K562 (cell line): ENCODE measurements at regions not wholly inside any gene's neighbourhood (a gene's known extent, or its start where the extent isn't known, plus 50 kb on each side); places are given as distances from the start of the nearest gene placed in this dataset.

Source experiments
- ATAC-seq: fragments of 200-7000 bp; cut with Tn5 transposase; 3 replicates; pipeline ENCODE4 v1.9.1; 2020; ENCODE audit warnings: moderate library complexity
- BruUV-seq: library from RNA; stranded (reverse); fragments of 400-500 nt; replicated peaks from 2 replicates; lab custom pipeline; 2021; lab: Mats Ljungman, UMichigan
- CTCF ChIA-PET: fragments of 300-600 bp; formaldehyde crosslinking; extraction: SDS; loops from one replicate; lab custom pipeline; 2021; ENCODE audit warnings: low intra/inter-chr PET ratio; lab: Yijun Ruan, JAX
- POLR2A ChIA-PET: fragments of 300-600, 350-650 bp; sonication (Branson Sonifier 250); formaldehyde crosslinking; extraction: SDS; loops from one replicate; lab custom pipeline; 2021; ENCODE audit warnings: antibody characterized with exemption, inconsistent platforms; lab: Yijun Ruan, JAX
- DNase-seq, 4 experiments: peaks; one replicate each; pipeline versions ENCODE4 v3.0.0 to v3.0.0-alpha.2; 2011 to 2018; ENCODE audit warnings: low spot score in 3 of 4, mixed read lengths in 3 of 4; ENCODE audit errors: extremely low read depth in 1 of 4
- FAIRE-seq: peaks from 2 replicates; lab custom pipeline; 2011; peaks lifted over from hg19 to GRCh38; lab: Jason Lieb, UNC
- H2AFZ ChIP-seq: 2 replicates; pipeline ENCODE4 v1.6.0; 2011; ENCODE audit warnings: low read depth, low read length, control low read depth, inconsistent platforms
- H3K27ac ChIP-seq: fragments of 200-600 bp; 3 replicates; pipeline ENCODE4 v1.8.0; 2011; ENCODE audit warnings: low read depth, mild to moderate bottlenecking, control low read depth, inconsistent platforms, low read length, moderate library complexity, mixed read lengths; ENCODE audit errors: extremely low read depth
- H3K27me3 ChIP-seq, 2 experiments: fragments of 300-600 bp in 1 of 2; 2 replicates in 1 of 2; 3 replicates in 1 of 2; pipeline versions ENCODE4 v1.6.0 to v1.8.0; 2011; ENCODE audit warnings: inconsistent platforms in 2 of 2, low read length in 2 of 2, mild to moderate bottlenecking in 1 of 2, mixed read lengths in 1 of 2, moderate library complexity in 1 of 2; ENCODE audit not compliant: control insufficient read depth in 2 of 2, insufficient read depth in 2 of 2
- H3K36me3 ChIP-seq: fragments of 300-600 bp; 3 replicates; pipeline ENCODE4 v1.8.0; 2011; ENCODE audit warnings: mild to moderate bottlenecking, low read length, inconsistent platforms; ENCODE audit not compliant: control insufficient read depth, insufficient read depth
- H3K4me1 ChIP-seq, 2 experiments: fragments of 200-600 bp in 1 of 2; replicated peaks in 1 of 2; 2 replicates in 1 of 2; 3 replicates in 1 of 2; pipeline versions ENCODE4 v1.5.1 to v1.8.0; 2011; ENCODE audit warnings: inconsistent platforms in 2 of 2, low read length in 2 of 2, mild to moderate bottlenecking in 1 of 2, mixed read lengths in 1 of 2, moderate library complexity in 1 of 2; ENCODE audit not compliant: control insufficient read depth in 2 of 2, insufficient read depth in 2 of 2
- H3K4me2 ChIP-seq: 2 replicates; pipeline ENCODE4 v1.6.1; 2011; ENCODE audit warnings: low read length, control low read depth, inconsistent platforms, mixed read lengths; ENCODE audit not compliant: insufficient read depth
- H3K4me3 ChIP-seq: fragments of 200-600 bp; sonication (generic), shearing (Covaris generic); 2 replicates; pipeline ENCODE4 v1.5.1; 2016; ENCODE audit warnings: control low read depth, inconsistent platforms
- H3K79me2 ChIP-seq: fragments of 200-600 bp; 3 replicates; pipeline ENCODE4 v1.8.0; 2011; ENCODE audit warnings: low read length, inconsistent platforms; ENCODE audit not compliant: control insufficient read depth, insufficient read depth
- H3K9ac ChIP-seq, 2 experiments: 2 replicates each; pipeline versions ENCODE4 v1.6.0 to v1.6.1; 2011; ENCODE audit warnings: low read depth in 2 of 2, low read length in 2 of 2, control low read depth in 1 of 2, inconsistent platforms in 1 of 2, mild to moderate bottlenecking in 1 of 2, mixed read lengths in 1 of 2; ENCODE audit not compliant: insufficient read depth in 1 of 2
- H3K9me1 ChIP-seq: one replicate; pipeline ENCODE4 v1.6.0; 2011; ENCODE audit warnings: inconsistent platforms, mild to moderate bottlenecking, low read length, moderate library complexity; ENCODE audit not compliant: control insufficient read depth, insufficient read depth
- H3K9me3 ChIP-seq: replicated peaks from 2 replicates; pipeline ENCODE4 v1.5.1; 2011; ENCODE audit warnings: low read depth, low read length, inconsistent platforms; ENCODE audit not compliant: control insufficient read depth, insufficient read depth
- H4K20me1 ChIP-seq: replicated peaks from 2 replicates; pipeline ENCODE4 v1.6.1; 2011; ENCODE audit warnings: low read length, inconsistent platforms, mixed read lengths; ENCODE audit not compliant: control insufficient read depth, insufficient read depth
- ETV6 ChIP-seq, 3 experiments: fragments of 150-350 bp in 1 of 3; sonication (generic) in 1 of 3; formaldehyde crosslinking in 1 of 3; IDR thresholded peaks; 2 replicates each; pipeline versions ENCODE4 v1.6.1 to v1.8.0; 2014 to 2022; ENCODE audit warnings: borderline replicate concordance in 2 of 3, low read depth in 2 of 3, antibody characterized with exemption in 1 of 3, low read length in 1 of 3, mild to moderate bottlenecking in 1 of 3, missing genetic modification reagents in 1 of 3
- HMGN3 ChIP-seq: IDR thresholded peaks from 2 replicates; pipeline ENCODE4 v1.6.1; 2011; ENCODE audit warnings: borderline replicate concordance, low read depth, mild to moderate bottlenecking, mixed read lengths, low read length; ENCODE audit not compliant: insufficient read length; ENCODE audit errors: extremely low read depth
- MED1 ChIP-seq: sonication (generic); formaldehyde crosslinking; IDR thresholded peaks from 2 replicates; pipeline ENCODE4 v1.8.1; 2023; ENCODE audit warnings: missing genetic modification reagents, borderline replicate concordance
- MYBL2 ChIP-seq, 2 experiments: fragments of 450-650 bp in 1 of 2; sonication (generic) in 1 of 2; formaldehyde crosslinking in 1 of 2; IDR thresholded peaks; 2 replicates each; pipeline versions ENCODE4 v1.6.1 to v1.8.1; 2017 to 2022; ENCODE audit warnings: borderline replicate concordance in 1 of 2, inconsistent platforms in 1 of 2, low read depth in 1 of 2, mild to moderate bottlenecking in 1 of 2, missing genetic modification reagents in 1 of 2, moderate library complexity in 1 of 2
- NEUROD1 ChIP-seq: fragments of 150-350 bp; IDR thresholded peaks from 2 replicates; pipeline ENCODE4 v1.6.1; 2014; ENCODE audit warnings: borderline replicate concordance, low read length, low read depth; ENCODE audit not compliant: partially characterized antibody
- NFIC ChIP-seq: fragments of 450-650 bp; IDR thresholded peaks from 2 replicates; pipeline ENCODE4 v1.6.1; 2017; ENCODE audit warnings: mild to moderate bottlenecking, inconsistent platforms
- NR3C1 ChIP-seq: sonication (generic); formaldehyde crosslinking; IDR thresholded peaks from 2 replicates; pipeline ENCODE4 v1.8.1; 2022; ENCODE audit warnings: missing genetic modification reagents
- PCBP1 ChIP-seq: fragments of 200-400 bp; formaldehyde crosslinking; IDR thresholded peaks from 2 replicates; pipeline ENCODE4 v1.6.1; 2018; ENCODE audit warnings: mild to moderate bottlenecking, low read depth, low read length; ENCODE audit not compliant: poor library complexity, severe bottlenecking
- PML ChIP-seq: IDR thresholded peaks from 2 replicates; pipeline ENCODE4 v1.6.1; 2012; ENCODE audit warnings: low read length, inconsistent platforms
- SRSF3 ChIP-seq: fragments of 200-400 bp; formaldehyde crosslinking; IDR thresholded peaks from 2 replicates; pipeline ENCODE4 v1.6.1; 2016; ENCODE audit warnings: mild to moderate bottlenecking, low read length, moderate library complexity; ENCODE audit not compliant: insufficient read depth
- STAG1 ChIP-seq: sonication (generic); formaldehyde crosslinking; IDR thresholded peaks from 2 replicates; pipeline ENCODE4 v1.5.0; 2020; ENCODE audit warnings: missing genetic modification reagents, borderline replicate concordance
- TCF7 ChIP-seq: sonication (generic); IDR thresholded peaks from 2 replicates; pipeline ENCODE4 v1.6.1; 2016; ENCODE audit warnings: antibody characterized with exemption, borderline replicate concordance
- ZNF133 ChIP-seq: fragments of 250-450 bp; sonication (Bioruptor Pico); IDR thresholded peaks from 2 replicates; pipeline ENCODE4 v1.4.0; 2020; ENCODE audit warnings: mild to moderate bottlenecking
- WGBS: fragments of 100-300 bp; shearing (Covaris generic); methylation state at CpG from one replicate; pipeline ENCODE4 v1.1.6; 2016; ENCODE audit warnings: low coverage, mixed read lengths; ENCODE audit not compliant: insufficient coverage; ENCODE audit errors: missing lambda C conversion rate; 5-methylcytosine and 5-hydroxymethylcytosine counted together
- in situ Hi-C: fragments of 300-500 bp; cut with MboI; formaldehyde crosslinking; loops from 4 replicates; pipeline ENCODE4 v1.15.0; 2018; ENCODE audit warnings: inconsistent platforms, mixed read lengths
- intact Hi-C: fragments of 100-400 bp; cut with micrococcal nuclease; formaldehyde crosslinking; loops from 2 replicates; pipeline ENCODE4 v1.14.2; 2022
- TF ChIP-seq, protein P1 (sequence below): fragments of 450-650 bp; formaldehyde crosslinking; IDR thresholded peaks from 2 replicates; pipeline ENCODE4 v1.4.0; 2022; ENCODE audit warnings: mild to moderate bottlenecking, moderate library complexity
- TF ChIP-seq, protein P2 (sequence below): fragments of 450-650 bp; formaldehyde crosslinking; IDR thresholded peaks from 2 replicates; pipeline ENCODE4 v1.4.0; 2022; ENCODE audit warnings: missing genetic modification characterization
- TF ChIP-seq, protein P3 (sequence below): fragments of 250-450 bp; sonication (Bioruptor Pico); IDR thresholded peaks from 2 replicates; pipeline ENCODE4 v1.8.0; 2022; ENCODE audit warnings: inconsistent platforms

DNA sequence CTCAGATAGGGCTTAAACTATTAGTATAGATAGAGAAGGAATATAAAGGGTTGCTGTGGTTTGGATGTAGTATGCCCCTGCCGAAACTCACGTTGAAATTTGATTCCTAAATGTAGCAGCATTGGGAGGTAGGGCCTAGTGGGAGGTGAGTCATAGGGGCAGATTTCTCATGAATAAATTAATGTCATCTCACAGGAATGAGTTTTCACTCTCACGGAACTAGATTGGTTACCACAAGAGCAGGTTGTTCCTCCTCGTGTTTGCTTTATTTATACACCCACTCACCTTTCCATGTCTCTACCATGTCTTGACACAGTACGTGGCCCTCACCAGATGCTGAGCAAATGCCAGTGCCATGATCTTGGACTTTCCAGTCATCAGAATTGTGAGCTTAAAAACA, 218.2 kb downstream of the RBM43 start (continued):
- no peak for TF ChIP-seq MED1 (CRISPR knock-in tag)

DNA sequence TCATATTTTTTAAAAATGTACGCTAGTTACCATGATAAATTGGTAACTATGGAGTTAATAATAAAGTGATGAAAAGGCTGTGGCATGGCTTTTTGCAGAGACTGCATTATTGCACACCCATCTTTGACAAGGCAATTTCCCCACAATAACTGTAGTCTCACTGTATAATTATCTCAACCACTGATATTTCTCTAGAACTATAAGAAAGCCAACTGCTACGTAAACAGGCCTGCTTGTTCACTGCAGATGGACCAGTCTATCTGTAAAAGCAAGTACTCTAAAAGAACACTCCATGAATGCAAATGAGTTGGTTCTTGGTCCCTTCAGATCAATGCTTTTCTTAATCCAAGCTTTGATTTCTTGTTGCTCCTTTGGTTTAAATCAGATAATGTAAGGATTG, 218.7 kb downstream of the RBM43 start:
- WGBS: 2% methylated on average over 2 of the region's 2 CpGs
- no peak for ATAC-seq
- Histone ChIP-seq H3K9me1 (no peaks in the 10 kb centered on the region), H3K79me2 (no peaks in the 10 kb centered on the region), H3K27ac (no peak overlapping the region), H3K27me3 (no peaks in the 10 kb centered on the region), H3K4me1 (no peaks in the 10 kb centered on the region), H3K4me2 (no peak overlapping the region), H3K9me3 (no peaks in the 10 kb centered on the region), H3K36me3 (no peaks in the 10 kb centered on the region), H3K9ac (no peak overlapping the region), H3K4me3 (no peak overlapping the region), H2AFZ (no peak overlapping the region), H4K20me1 (no peaks in the 10 kb centered on the region)
- TF ChIP-seq TCF7: no peak
- no peak for TF ChIP-seq ETV6 (IDR thresholded peaks at IDR 0.05; ENCODE audit: borderline replicate concordance in 1 of 2, low read depth in 2 of 2, low read length in 1 of 2)
- no peak for TF ChIP-seq ETV6 (CRISPR knock-in tag; IDR thresholded peaks at IDR 0.05; ENCODE audit: borderline replicate concordance)
- TF ChIP-seq PML: no peak
- TF ChIP-seq, protein P1, sequence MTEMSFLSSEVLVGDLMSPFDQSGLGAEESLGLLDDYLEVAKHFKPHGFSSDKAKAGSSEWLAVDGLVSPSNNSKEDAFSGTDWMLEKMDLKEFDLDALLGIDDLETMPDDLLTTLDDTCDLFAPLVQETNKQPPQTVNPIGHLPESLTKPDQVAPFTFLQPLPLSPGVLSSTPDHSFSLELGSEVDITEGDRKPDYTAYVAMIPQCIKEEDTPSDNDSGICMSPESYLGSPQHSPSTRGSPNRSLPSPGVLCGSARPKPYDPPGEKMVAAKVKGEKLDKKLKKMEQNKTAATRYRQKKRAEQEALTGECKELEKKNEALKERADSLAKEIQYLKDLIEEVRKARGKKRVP (CRISPR knock-in tag): no peak
- no peak for TF ChIP-seq NR3C1 (CRISPR knock-in tag)
- TF ChIP-seq HMGN3: no peak
- TF ChIP-seq STAG1 (CRISPR knock-in tag): no peak
- TF ChIP-seq, protein P2, sequence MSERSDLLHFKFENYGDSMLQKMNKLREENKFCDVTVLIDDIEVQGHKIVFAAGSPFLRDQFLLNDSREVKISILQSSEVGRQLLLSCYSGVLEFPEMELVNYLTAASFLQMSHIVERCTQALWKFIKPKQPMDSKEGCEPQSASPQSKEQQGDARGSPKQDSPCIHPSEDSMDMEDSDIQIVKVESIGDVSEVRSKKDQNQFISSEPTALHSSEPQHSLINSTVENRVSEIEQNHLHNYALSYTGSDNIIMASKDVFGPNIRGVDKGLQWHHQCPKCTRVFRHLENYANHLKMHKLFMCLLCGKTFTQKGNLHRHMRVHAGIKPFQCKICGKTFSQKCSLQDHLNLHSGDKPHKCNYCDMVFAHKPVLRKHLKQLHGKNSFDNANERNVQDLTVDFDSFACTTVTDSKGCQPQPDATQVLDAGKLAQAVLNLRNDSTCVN (CRISPR knock-in tag): no peak
- TF ChIP-seq MYBL2 (IDR thresholded peaks at IDR 0.05; ENCODE audit: low read depth): no peak
- TF ChIP-seq MYBL2 (CRISPR knock-in tag; IDR thresholded peaks at IDR 0.05; ENCODE audit: borderline replicate concordance): no peak
- no peak for TF ChIP-seq NEUROD1
- TF ChIP-seq NFIC: no peak
- TF ChIP-seq, protein P3, sequence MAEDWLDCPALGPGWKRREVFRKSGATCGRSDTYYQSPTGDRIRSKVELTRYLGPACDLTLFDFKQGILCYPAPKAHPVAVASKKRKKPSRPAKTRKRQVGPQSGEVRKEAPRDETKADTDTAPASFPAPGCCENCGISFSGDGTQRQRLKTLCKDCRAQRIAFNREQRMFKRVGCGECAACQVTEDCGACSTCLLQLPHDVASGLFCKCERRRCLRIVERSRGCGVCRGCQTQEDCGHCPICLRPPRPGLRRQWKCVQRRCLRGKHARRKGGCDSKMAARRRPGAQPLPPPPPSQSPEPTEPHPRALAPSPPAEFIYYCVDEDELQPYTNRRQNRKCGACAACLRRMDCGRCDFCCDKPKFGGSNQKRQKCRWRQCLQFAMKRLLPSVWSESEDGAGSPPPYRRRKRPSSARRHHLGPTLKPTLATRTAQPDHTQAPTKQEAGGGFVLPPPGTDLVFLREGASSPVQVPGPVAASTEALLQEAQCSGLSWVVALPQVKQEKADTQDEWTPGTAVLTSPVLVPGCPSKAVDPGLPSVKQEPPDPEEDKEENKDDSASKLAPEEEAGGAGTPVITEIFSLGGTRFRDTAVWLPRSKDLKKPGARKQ (CRISPR knock-in tag): no peak
- no peak for TF ChIP-seq ZNF133 (CRISPR knock-in tag)
- no peak for TF ChIP-seq SRSF3
- no peak for TF ChIP-seq PCBP1
- BruUV-seq: no TSS peak
- in situ Hi-C loops (no loop called here), intact Hi-C loops (no loop called here)
- no peak for DNase-seq
- ChIA-PET POLR2A (no interaction called here), CTCF (no interaction called here)
- no peak for FAIRE-seq
